ENCODE measurements at regions not wholly inside any gene's neighbourhood (a gene's known extent, or its start where the extent isn't known, plus 50 kb on each side); places are given as distances from the start of the nearest gene placed in this dataset.

DNA sequence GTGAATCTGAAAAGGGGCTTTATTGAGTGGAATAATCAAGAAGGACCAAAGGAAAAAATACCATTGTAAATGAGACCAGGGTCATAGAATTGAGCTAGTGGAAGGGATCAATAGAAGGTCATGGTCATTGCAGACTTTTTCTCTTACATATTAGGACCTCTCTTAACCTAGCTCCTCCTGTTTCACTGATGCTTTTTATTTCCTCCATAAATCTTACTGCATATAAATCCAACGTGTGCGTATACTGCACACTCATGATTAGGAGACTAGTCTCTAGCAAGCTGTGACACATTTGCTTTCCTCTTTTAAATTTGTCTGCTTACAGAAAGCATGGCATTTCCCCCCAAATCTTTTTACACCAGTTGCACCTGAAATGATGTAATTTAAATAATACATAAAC lies 179.6 kb upstream of the B3GALT2 start:
- DNase-seq (ENCODE audit: low read depth): no peak
- H3K4me3 ChIP-seq (ENCODE audit: low read depth, low read length): no peak overlapping the region
- TF ChIP-seq, protein P1, sequence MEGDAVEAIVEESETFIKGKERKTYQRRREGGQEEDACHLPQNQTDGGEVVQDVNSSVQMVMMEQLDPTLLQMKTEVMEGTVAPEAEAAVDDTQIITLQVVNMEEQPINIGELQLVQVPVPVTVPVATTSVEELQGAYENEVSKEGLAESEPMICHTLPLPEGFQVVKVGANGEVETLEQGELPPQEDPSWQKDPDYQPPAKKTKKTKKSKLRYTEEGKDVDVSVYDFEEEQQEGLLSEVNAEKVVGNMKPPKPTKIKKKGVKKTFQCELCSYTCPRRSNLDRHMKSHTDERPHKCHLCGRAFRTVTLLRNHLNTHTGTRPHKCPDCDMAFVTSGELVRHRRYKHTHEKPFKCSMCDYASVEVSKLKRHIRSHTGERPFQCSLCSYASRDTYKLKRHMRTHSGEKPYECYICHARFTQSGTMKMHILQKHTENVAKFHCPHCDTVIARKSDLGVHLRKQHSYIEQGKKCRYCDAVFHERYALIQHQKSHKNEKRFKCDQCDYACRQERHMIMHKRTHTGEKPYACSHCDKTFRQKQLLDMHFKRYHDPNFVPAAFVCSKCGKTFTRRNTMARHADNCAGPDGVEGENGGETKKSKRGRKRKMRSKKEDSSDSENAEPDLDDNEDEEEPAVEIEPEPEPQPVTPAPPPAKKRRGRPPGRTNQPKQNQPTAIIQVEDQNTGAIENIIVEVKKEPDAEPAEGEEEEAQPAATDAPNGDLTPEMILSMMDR (conservative IDR thresholded peaks at IDR 0.05; ENCODE audit: low read depth, low read length): no peak

DNA sequence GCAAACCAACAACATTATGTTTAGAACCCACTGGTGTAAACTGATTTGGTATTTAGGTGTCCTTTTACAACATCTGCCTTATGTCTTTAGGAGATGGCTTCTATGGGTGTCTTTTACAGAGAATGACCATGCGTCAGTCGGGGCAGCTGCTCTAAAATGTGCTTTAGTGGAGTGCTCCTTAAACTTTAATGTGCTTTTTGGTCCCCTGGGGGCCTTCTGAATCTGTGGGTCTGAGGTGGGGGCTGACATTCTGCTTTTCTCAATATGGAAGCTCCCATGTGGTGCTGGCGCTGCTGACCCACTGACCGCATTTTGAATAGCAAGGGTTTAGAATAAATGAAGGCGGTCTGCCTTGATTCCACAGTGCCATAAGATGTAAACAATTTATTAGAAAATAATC lies 173.2 kb upstream of the B3GALT2 start:
- DNase-seq (ENCODE audit: low read depth): no peak
- TF ChIP-seq, protein P1 (conservative IDR thresholded peaks at IDR 0.05; ENCODE audit: low read depth, low read length): no peak
- H3K4me3 ChIP-seq (ENCODE audit: low read depth, low read length): no peak overlapping the region

DNA sequence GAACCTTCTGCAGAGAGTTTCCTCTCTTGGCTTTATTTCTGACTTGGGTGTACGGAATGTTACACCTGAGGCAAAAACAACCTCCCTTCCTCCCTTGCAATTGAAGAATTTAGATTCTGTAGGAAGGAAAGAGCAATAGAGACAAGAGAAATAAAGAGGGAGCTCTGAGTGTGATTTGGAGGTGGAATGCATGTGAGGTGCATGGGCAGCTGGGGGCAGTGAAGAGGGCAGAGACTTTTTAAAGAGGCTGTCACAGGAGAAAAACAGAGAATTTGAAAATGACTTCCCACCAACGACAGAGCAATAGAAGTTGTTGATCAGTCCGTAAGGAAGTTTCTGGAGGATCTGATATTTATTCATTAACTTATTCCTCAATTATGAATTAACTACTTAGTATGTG lies 172.0 kb upstream of the B3GALT2 start:
- TF ChIP-seq, protein P1 (conservative IDR thresholded peaks at IDR 0.05; ENCODE audit: low read depth, low read length): peak; percentile 49
- no peak for DNase-seq (ENCODE audit: low read depth)
- no peak overlapping the region for H3K4me3 ChIP-seq (ENCODE audit: low read depth, low read length)

GRCh38 chr1:193356249-193356648 lies 169.8 kb upstream of the B3GALT2 start:
- DNase-seq (ENCODE audit: low read depth): no peak
- H3K4me3 ChIP-seq (ENCODE audit: low read depth, low read length): no peak overlapping the region
- TF ChIP-seq, protein P1 (conservative IDR thresholded peaks at IDR 0.05; ENCODE audit: low read depth, low read length): no peak

DNA sequence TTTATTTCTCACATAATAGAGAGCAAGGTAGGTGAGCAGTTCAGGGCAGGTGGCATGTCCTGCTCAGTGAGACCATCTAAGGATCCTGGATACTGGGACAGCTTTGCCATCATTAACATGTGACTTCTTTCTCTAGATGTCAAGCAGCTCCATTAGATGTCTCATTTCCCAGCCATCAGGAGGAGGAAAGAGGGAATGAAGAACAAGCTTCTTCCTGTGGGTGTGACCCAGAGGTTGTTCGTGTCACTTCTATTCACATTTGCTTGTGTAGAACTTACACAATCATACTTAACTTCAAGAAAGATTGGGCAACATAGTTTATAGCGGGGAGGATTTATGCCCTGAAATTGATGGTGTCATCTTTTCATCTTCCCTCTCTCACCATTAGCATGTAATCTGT lies 169.2 kb upstream of the B3GALT2 start:
- TF ChIP-seq, protein P1 (conservative IDR thresholded peaks at IDR 0.05; ENCODE audit: low read depth, low read length): no peak
- no peak for DNase-seq (ENCODE audit: low read depth)
- no peak overlapping the region for H3K4me3 ChIP-seq (ENCODE audit: low read depth, low read length)

GRCh38 chr1:193355178-193355577 lies 168.8 kb upstream of the B3GALT2 start:
- TF ChIP-seq, protein P1 (conservative IDR thresholded peaks at IDR 0.05; ENCODE audit: low read depth, low read length): no peak
- H3K4me3 ChIP-seq (ENCODE audit: low read depth, low read length): no peak overlapping the region
- DNase-seq (ENCODE audit: low read depth): peak; percentile 66

DNA sequence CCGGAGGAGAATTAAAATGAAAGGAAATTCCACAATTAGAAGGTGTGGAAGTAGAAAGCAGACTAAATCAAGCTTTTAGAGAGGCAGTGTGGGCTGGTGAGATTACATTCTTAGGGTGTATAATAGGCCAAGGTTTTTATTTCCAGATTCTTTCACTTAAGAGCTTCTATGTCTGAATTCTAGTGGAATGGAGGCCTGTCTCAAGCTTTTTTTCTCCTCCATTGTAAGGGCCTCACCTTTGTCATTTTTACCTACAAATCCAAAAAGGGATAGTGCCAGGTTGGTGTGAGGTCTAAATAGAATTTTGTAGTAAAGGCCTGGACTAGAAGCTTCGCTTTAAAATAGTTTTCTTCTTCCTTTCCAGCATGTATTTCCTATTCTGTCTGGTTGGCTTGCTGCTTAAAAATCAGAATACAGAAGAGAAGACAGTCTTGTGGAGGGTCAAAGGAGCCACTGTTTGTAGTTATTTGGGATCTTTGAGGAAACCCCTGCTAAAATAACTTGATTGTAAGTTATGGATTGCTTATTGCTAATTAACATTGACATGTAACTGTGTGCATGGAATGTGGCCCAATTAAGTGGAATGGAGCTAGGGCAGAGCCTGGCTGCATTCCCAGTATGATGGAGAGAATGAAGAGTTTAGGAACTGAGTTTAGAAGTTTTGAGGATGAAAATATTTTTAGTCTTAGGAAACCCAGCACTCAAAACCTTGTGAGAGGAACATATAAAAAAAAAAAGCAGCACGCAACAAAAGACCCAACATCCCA lies 162.5 kb upstream of the B3GALT2 start:
- H3K4me3 ChIP-seq (ENCODE audit: low read depth, low read length): no peak overlapping the region
- DNase-seq (ENCODE audit: low read depth): no peak
- TF ChIP-seq, protein P1 (conservative IDR thresholded peaks at IDR 0.05; ENCODE audit: low read depth, low read length): no peak

All from epithelial cell of proximal tubule (primary cell).